ENCODE measurements at regions not wholly inside any gene's neighbourhood (a gene's known extent, or its start where the extent isn't known, plus 50 kb on each side); places are given as distances from the start of the nearest gene placed in this dataset.

- TF ChIP-seq CTBP1 (IDR thresholded peaks at IDR 0.05; ENCODE audit: borderline replicate concordance) (no peak), ELF4 (IDR thresholded peaks at IDR 0.05) (no peak), HDGF (IDR thresholded peaks at IDR 0.05; ENCODE audit: borderline replicate concordance) (no peak), ZNF384 (IDR thresholded peaks at IDR 0.05) (no peak), SUZ12 (IDR thresholded peaks at IDR 0.05) (no peak)
These were observed 213.0 kb upstream of the KRR1 start for GRCh38 chr12:75724307-75724927.
